HG03565 (cell line): ENCODE measurements at regions not wholly inside any gene's neighbourhood (a gene's known extent, or its start where the extent isn't known, plus 50 kb on each side); places are given as distances from the start of the nearest gene placed in this dataset.

Experiments used
- ATAC-seq: cut with Tn5 transposase; IDR thresholded peaks from one replicate; pipeline ENCODE4 v1.9.1; 2021; ENCODE audit warnings: mild to moderate bottlenecking, moderate library complexity; ENCODE audit not compliant: unreplicated experiment

GRCh38 chr9:8262625-8263622, 463.3 kb upstream of the DMAC1 start:
- no peak for ATAC-seq

GRCh38 chr9:8261737-8262136, 462.2 kb upstream of the DMAC1 start:
- ATAC-seq = no peak

- no peak for ATAC-seq
Measured at GRCh38 chr9:8259028-8259427, 459.4 kb upstream of the DMAC1 start.

GRCh38 chr9:8256880-8257279, 457.3 kb upstream of the DMAC1 start:
- ATAC-seq = no peak

GRCh38 chr9:8255850-8256249, 456.3 kb upstream of the DMAC1 start:
- no peak for ATAC-seq

- no peak for ATAC-seq
Measured at GRCh38 chr9:8254541-8254940, 455.0 kb upstream of the DMAC1 start.

- ATAC-seq = no peak
Measured at GRCh38 chr9:8252445-8252844, 452.9 kb upstream of the DMAC1 start.

- no peak for ATAC-seq
Measured at GRCh38 chr9:8251566-8251965, 452.0 kb upstream of the DMAC1 start.

- no peak for ATAC-seq
Measured at GRCh38 chr9:8244505-8245092, 445.0 kb upstream of the DMAC1 start.

GRCh38 chr9:8241201-8241600, 441.6 kb upstream of the DMAC1 start:
- ATAC-seq = no peak

GRCh38 chr9:8237096-8237495, 437.5 kb upstream of the DMAC1 start:
- no peak for ATAC-seq

- no peak for ATAC-seq
Measured at GRCh38 chr9:8235489-8235888, 435.9 kb upstream of the DMAC1 start.

- ATAC-seq = no peak
Measured at GRCh38 chr9:8234316-8234715, 434.7 kb upstream of the DMAC1 start.

GRCh38 chr9:8232726-8233125, 433.1 kb upstream of the DMAC1 start:
- no peak for ATAC-seq

- ATAC-seq = no peak
Measured at GRCh38 chr9:8229226-8229625, 429.6 kb upstream of the DMAC1 start.

GRCh38 chr9:8224381-8224801, 424.8 kb upstream of the DMAC1 start:
- ATAC-seq = no peak

GRCh38 chr9:8223861-8224260, 424.3 kb upstream of the DMAC1 start:
- no peak for ATAC-seq

GRCh38 chr9:8221462-8221861, 421.9 kb upstream of the DMAC1 start:
- ATAC-seq = no peak

- no peak for ATAC-seq
Measured at GRCh38 chr9:8208465-8208864, 408.9 kb upstream of the DMAC1 start.

GRCh38 chr9:8207596-8207995, 408.0 kb upstream of the DMAC1 start:
- ATAC-seq = no peak

- ATAC-seq = no peak
Measured at GRCh38 chr9:8206720-8207119, 407.1 kb upstream of the DMAC1 start.

- no peak for ATAC-seq
Measured at GRCh38 chr9:8205576-8205975, 406.0 kb upstream of the DMAC1 start.
